GM21529 (cell line): ENCODE measurements at regions not wholly inside any gene's neighbourhood (a gene's known extent, or its start where the extent isn't known, plus 50 kb on each side); places are given as distances from the start of the nearest gene placed in this dataset.
"Not testable (repeated sequence)": the region's sequence is repeated elsewhere in the genome, so short reads cannot be mapped to it uniquely, and the experiment has no call there.

Experiments
- ATAC-seq: cut with Tn5 transposase; IDR thresholded peaks from one replicate; pipeline ENCODE4 v1.9.1; 2021; ENCODE audit not compliant: unreplicated experiment

DNA sequence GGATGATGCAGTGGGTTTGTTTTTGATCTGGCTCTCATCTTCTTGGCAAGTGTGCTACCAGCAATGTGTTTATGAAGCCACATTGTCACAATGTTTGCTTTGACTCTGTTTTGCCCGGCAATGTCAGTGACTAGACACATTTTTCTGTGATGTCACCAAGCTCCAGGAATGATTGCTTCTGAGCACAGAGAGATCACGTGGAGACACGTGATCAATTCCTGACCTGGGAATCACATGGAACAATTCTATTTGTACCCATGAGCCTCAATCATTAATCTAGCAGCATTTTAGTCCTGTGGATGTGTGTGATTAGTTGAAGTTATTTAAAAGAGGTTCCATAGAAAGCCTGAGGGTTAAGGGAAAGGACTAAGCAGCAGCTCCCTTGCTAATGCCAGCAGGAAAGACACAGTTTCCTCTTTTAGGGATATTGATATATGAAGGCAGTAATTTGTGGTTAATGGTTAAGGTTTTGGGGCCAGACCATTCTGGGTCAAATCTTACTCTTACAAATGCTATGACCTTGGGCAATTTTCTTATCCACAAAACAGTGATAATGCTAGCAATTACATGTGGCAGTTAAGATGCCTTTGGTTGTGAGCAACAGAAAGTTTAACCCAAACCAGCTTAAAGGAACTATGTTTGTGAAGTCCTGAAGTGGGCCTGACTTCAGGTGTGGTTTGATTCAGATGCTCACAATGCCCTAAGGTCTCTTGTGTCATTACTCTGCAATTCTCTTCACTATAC lies 59.0 kb downstream of the FASLG start:
- no peak for ATAC-seq

DNA sequence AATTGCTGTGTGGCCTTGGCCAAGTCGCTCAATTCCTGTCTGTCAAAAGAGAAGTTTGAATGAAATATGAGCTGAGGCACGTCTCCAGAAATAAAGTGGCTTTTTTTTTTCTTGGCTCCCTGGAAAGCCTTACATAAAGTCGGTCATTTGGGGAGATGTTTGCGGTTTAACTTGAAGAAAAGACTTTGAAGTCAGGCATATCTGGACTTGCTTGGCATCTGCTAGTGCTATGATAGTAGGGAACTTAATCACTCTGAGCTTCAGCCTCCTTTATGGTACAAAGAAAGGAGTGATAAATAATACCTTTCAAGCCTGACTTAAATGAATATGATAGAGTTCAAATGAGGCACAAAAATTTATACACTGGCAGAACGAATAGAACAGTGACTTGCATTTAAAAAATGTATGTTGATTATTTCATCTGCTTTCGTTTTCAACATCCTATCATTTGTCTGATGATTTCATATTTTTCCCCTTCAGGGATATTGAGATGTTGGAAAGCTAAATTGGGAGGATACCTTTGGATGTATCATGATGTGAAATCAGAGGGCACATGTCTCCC lies 60.2 kb downstream of the FASLG start:
- no peak for ATAC-seq

DNA sequence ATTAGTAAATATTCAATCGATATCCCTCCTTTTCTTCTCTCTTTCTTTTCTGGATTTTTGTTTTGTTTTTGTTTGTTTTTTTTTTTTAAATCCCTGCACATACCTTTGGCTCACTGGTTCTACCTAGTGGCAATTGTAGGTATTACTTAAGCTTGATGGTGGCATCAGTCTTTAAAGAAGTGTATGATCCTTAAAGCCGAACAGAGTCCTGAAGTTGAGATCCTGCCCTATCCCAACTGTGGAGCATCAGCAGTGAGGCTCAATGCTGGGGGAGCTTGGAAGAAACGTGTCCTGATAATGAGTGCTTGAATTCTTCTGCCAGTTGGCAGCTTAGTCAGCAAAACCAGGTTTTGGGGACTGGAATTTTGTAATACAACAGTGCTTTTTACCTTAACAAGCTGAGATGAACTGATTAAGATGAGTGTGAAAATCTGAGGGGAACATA lies 60.8 kb downstream of the FASLG start:
- no peak for ATAC-seq

DNA sequence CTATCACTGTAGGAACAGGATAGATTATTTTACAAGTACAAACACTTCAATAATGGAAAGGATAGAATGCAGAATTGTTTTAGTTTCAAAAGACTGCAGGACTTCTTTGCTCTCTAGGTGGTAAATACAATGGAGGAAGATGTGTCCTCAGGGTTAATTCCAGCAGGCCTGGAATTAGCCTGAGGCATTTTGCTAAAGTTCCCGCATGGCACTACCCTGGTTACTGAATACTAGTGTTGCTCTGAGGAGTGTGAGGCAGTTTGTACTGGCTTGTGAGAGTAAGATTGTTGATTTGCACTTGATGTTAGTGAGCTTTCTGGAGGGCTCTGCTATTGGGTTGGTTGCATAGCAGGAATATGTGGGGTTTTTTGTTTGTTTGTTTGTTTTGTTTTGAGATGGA lies 61.4 kb downstream of the FASLG start:
- no peak for ATAC-seq

DNA sequence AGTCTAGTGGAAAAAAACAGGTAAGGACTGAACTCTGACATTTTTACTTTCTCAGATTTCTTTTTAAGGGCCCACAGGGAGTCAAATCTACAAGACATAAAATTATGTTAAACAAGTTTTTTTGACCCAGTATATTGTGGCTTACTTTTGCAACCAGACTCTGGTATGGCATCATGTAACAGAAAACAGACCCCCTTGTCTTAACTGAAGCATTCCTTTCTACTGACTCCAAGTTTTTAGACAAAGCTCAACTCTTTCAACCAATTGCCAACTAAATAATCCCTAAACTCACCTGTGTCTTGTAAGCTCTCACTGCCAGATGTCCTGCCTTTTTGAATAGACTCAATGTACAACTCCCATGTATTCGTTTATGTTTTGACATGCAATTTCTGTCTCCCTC lies 64.3 kb downstream of the FASLG start:
- ATAC-seq: no peak

DNA sequence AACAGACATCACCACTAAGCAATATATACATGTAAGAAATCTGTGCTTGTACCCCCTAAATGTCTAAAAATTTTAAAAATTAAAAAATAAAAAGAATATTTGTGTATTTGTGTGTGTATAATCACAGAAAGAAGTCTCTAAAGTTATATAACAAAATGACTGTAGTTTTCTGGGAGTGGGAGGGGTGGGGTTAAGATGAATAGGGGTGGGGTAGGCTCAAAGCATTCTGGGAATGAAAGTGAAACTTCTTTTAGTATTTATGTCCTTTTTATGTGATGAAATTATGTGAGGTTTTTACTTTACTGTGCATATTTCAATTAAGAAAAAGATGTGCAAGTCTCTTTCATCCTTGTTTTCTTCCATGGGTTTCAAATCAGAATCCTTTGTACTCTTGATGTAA lies 65.3 kb downstream of the FASLG start:
- no peak for ATAC-seq

DNA sequence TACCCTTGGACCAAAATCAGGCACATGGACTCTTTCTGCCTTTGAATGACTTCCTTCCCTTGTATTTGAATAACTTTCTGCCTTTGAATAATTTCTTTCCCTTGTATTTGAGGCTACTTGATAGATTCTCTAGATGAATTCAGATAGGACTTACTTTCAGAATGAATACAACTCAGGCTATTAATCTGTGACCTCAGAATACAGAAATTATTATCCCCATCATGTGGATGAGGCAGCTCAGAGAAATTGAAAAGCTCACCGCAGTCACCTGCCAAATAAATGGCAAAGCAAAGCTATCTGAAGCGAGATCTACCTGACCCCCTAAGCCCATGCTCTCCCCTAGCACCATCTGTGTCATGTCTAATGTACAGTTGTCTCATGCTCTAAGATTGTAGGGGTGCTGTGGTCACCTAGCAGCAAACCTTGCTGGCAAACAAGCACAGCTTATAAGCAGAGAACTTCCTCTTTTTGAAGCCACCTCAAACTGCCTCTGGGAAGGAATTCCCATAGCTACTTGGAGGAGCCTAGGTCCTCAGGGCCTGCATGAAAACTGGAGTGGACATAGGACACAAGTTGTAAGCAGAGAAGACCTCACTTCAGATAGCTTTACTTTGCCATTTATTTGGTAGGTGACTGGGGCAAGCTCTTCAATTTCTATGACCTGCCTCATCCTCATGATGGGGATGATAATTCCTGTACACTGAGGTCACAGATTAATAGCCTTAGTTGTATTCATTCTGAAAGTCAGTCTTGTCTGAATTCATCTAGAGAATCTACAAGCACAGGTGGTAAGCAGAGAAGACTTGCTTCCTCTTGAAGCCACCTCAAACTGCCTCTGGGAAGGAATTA lies 66.1 kb downstream of the FASLG start:
- peak; percentile 89 for ATAC-seq

DNA sequence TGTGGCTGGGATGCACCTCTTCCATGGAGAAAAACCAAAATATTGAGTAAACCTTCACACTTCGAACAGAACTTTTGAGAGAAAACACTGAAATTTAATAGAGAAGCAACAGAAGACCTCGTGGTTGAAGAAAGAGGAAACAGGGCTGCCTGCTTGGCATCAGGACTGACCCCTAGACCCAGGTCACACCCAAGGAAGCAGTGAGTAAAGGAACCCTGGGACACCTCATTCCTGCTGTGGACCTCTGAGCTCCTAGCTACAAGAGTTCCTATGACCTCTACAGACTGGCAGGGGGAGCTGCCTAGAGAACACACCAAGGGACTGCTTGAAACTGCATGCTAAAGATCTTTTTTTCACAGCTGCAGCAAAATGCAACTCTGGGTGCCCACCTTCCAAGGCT lies 67.8 kb downstream of the FASLG start:
- ATAC-seq: no peak

DNA sequence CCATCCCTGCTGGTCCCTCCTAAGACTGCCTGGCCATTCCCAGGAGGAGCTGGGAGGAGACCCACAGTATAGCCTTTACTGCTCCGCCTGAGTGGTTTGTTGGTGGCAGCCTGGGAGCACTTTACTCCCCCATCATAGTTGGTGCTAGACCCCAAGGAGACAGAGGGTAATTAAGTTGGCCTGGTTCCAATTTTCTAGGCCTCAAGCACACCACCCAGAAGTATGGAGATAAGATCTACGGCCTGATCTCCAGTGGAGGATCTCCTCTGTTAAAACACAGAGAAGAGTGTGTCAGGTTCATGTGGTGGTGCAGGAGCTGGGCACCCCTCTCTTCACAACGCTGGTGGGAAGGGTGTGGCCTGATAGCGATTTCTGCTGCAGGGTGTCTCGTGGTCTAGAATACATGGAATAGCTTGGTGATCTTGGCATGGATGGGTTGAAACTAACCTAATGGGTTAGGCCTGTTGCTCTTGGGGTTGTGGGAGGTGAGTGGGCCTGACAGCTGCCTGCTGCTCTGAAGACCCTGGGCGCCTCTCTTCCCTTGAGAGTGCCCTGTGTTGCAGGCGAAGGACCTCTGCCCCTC lies 68.5 kb downstream of the FASLG start:
- ATAC-seq: no peak

DNA sequence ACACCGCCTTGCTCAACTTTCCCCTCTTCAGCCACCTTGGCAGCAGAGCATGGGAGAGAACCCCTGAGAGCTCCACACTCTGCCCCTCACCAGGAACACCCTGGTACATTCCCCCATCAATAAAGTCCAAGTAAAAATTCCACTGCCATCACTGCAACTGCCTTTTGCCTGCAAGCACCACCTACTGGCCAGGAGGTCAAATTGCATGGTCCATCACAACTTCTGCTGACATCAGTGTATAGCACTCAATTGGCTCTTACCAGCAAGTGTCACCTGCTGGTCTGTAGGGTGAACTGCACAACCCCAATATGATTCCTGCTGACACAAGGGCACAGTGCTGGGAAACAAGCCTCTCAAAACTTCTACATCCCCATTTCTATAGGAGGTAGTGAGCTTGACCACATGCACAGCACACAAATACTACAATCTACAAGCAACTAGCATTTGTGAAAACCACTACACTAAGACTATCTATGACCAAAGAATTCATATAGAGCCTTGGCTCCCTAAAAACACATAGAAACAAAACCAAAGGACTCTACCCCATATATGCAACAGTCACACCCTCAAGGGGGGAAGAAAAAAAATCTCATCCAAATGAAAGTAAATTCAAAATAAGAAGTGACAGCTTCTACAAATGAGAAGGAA lies 69.2 kb downstream of the FASLG start:
- ATAC-seq: no peak

DNA sequence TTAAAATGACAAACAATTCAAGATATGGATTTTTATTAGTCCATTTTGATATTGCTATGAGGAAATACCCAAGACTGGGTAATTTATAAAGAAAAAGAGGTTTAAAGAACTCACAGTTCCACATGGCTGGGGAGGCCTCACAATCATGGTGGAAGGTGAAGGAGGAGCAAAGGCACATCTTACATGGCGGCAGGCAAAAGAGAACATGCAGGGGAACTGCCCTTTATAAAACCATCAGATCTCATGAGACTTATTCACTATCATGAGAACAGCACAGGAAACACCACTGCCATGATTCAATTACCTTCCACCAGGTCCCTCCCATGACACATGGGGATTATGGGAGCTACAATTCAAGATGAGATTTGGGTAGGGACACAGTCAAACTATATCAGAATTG lies 69.8 kb downstream of the FASLG start:
- ATAC-seq: not testable (repeated sequence)

DNA sequence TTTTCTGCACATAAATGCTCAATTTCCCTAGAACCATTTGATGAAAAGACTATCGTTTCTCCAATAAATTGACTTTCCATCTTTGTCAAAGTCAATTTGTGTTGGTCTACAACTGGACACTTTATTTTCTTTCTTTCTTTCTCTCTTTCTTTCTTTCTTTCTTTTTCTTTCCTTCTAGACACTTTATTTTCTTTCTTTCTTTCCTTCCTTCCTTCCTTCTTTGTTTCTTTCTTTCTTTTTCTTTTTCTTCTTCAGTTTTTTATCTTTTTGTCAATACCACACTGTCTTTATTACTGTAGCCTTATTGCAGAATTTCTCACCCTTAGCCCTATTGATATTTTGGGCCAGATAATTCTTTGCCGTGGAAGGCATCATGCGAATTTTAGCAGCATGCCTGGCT lies 73.5 kb downstream of the FASLG start:
- no peak for ATAC-seq

DNA sequence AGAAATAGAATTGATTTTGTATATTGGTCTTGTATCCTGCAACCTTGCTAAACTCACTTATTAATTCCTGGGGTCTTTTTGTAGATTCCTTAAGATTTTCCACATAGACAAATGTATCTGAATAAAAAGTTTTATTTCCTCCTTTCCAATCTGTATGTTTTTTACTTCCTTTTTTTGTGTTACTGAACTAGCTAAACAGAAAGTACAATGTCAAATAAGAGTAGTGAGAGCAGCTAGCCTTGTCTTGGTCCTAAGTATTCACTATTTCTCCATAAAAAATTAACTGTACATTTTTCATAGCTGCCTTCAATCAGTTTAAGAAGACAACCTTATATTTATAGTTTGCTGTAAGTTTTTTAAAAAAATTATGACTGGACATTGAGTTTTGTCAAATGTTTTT lies 74.9 kb downstream of the FASLG start:
- no peak for ATAC-seq

DNA sequence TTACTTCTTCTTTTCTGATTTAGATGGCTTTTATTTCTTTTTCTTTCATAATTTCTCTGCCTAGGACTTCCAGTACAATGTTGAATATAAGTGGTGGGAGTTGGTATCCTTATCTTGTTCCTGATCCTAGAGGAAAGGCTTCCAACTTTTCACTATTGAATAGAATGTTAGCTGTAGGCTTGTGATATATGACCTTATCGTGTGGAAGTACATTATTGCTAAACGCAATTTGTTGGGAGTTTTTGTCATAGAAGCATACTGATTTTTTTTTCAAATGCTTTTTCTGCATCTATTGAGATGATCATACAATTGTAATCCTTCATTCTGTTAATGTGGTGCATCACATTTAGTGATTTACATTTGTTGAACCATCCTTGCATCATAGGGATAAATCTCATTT lies 79.5 kb downstream of the FASLG start:
- ATAC-seq: no peak

DNA sequence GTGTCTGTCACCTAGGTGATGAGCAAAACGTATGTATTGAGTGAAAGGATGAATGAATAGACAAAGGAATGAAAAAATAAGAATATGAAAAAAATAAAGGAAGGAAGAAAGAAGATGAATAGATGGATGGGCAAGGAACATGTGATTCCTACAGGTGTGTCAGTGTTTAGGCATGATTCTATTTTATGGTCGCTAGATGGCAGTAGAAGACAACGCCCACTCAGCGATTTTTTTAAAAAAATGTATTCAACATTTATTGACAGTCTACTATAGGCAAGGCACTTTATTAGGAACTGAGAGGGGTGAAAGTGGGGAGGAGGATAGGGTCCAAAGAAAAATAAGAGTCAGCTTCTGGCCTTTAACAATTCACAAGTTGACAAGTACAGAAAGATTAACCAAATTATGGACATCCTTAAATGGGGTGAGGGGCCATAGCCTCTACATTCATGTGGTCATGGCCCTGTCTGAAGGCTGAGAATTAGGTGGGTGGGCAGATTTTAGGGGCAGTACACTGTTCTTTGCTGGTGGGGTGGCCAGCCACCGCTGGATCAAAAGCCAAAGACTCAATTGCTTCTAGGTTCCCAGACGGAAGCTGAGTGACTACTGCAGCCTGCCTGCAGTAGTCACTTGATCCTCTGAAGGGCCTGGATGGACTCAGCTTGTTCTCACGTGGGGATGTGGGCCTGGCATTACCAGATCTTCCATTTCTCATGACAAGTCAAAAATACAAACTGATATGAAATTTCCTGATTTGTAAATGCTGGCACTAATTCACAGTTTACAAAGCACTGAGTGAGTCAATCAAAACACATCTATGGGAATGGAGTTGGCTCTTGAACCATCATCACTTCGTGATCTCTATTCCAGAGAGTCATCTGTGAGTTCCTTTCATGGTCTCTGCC lies 83.9 kb downstream of the FASLG start:
- no peak for ATAC-seq

DNA sequence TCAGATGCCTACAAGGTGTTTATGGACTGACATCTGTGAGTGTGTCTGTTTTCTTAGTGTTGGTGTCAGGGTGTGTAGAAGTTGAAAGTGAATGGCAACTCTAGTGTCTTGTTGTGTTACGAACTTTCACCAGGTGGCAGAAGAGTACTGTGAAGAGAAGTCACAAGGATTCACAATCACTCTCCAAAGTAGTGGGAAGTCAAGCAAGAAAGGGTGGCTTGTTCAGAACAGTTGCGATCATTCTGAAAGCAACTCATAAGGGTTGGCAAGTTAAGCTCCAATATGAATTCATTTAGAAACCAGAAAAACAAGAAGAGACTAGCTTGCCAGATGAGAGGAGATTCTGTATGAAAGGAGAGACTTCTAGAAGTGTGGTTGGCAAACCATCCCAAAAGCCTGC lies 86.1 kb downstream of the FASLG start:
- peak; percentile 75 for ATAC-seq

DNA sequence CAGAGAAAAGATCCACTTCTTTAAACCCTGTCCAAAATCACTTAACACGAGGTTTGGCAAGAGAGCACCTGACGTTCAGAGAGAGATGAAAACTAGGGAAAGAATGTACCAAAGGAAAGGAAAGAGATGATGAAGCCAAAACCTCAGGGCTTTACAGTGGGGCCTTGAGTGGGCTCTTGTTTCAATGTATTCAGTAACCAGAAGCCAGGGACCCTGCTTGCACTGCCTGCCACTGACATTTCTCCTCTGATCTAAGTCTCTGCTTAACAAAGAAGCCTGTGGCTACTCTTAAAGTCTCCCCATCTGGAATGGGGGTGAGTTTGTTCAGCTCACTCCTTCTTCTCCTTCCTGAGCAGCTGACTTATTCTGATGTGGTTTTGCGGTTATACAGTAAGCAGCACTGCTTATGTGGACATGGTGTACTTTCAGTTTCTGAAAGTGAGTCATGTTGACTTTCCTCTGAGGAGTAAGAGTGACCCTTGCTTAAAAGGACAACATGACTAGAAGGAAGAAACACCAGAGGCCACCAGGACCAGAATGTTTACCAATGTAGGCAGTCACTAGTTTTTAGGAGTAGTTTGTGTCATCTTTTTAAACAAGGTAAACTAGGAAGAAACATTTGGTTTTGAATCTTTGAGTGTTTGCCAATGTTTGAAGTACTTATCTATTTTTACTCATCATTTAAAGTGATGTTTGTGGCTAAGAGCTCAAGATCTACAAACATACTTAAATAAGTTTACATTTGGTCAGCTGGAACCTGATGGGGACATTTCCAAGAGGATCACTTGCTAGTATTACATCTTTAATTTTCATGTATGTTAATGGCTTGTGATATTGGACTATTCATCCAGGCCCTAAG lies 87.4 kb downstream of the FASLG start:
- ATAC-seq: peak; percentile 79

DNA sequence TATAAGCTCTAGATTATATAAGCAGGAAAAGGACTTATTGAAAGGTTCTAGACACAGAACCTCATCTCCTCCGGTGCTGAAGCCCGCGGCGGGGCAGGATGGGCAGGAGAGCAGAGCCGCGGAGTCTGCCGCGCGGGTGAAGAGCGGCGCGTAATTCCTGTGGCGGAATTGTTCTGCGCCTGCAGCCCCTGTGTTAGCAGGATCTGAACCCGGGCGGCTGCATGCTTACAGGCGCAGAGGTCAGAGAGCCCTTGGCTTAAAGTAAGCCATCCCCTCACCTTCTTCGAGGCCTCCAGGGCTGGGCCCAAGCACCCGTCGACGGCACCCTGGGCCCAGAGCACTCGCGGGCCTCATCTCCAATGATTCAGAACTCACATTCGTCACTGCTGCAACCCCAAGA lies 89.3 kb downstream of the FASLG start:
- no peak for ATAC-seq

DNA sequence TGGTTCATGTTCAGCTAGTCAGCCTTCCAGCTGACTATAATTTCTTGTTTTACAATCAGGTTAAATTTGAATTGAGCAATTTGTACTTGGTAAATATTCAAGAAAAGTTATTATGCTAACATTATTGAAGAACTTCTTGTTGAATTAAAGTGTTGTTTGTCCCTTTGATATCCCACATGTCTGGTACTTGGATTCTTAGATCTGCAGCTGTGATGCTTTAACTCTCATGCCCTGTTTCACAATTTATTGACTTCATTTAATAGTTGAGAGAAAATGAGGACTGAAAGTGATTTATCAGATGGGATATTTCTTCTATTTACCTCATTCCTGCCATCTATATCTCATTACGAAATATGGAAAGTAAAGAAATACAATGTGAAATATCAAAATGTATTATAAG lies 92.8 kb downstream of the FASLG start:
- ATAC-seq: no peak
